Lower leg skin (tissue), 3 donors: ENCODE measurements at regions not wholly inside any gene's neighbourhood (a gene's known extent, or its start where the extent isn't known, plus 50 kb on each side); places are given as distances from the start of the nearest gene placed in this dataset.

Source experiments
- CTCF ChIP-seq, 3 donors: fragments of 450-650 bp; IDR thresholded peaks; one replicate each; pipeline ENCODE4 v1.5.1; 2016; ENCODE audit warnings: antibody characterized with exemption in 3 of 3, mild to moderate bottlenecking in 3 of 3, moderate library complexity in 2 of 3
- POLR2A ChIP-seq, 2 donors: fragments of 450-650 bp; IDR thresholded peaks; one replicate each; pipeline ENCODE4 v1.6.1; 2016 to 2017; ENCODE audit warnings: antibody characterized with exemption in 2 of 2, mild to moderate bottlenecking in 1 of 2, moderate library complexity in 1 of 2

- no peak for TF ChIP-seq CTCF (IDR thresholded peaks at IDR 0.05)
- no peak for TF ChIP-seq POLR2A (IDR thresholded peaks at IDR 0.05)
Observed at GRCh38 chr16:76941113-76941512, 249.9 kb upstream of the MON1B start.
